HG02884 (cell line): ENCODE measurements at regions not wholly inside any gene's neighbourhood (a gene's known extent, or its start where the extent isn't known, plus 50 kb on each side); places are given as distances from the start of the nearest gene placed in this dataset.
"Not testable (repeated sequence)": the region's sequence is repeated elsewhere in the genome, so short reads cannot be mapped to it uniquely, and the experiment has no call there.

Experiments used
- ATAC-seq: cut with Tn5 transposase; IDR thresholded peaks from one replicate; pipeline ENCODE4 v1.9.1; 2021; ENCODE audit warnings: mild to moderate bottlenecking, moderate library complexity; ENCODE audit not compliant: unreplicated experiment

GRCh38 chr6:121682666-121683065 lies 247.2 kb downstream of the GJA1 start:
- ATAC-seq: no peak

GRCh38 chr6:121685806-121686205 lies 250.4 kb downstream of the GJA1 start:
- not testable (repeated sequence) for ATAC-seq

GRCh38 chr6:121686611-121687023 lies 251.2 kb downstream of the GJA1 start:
- no peak for ATAC-seq

- no peak for ATAC-seq
These were observed 253.5 kb downstream of the GJA1 start for GRCh38 chr6:121688974-121689373.

- ATAC-seq: no peak
These were observed 255.7 kb downstream of the GJA1 start for GRCh38 chr6:121691126-121691551.

- no peak for ATAC-seq
These were observed 258.9 kb downstream of the GJA1 start for GRCh38 chr6:121694389-121694788.

GRCh38 chr6:121694801-121695251 lies 259.4 kb downstream of the GJA1 start:
- ATAC-seq: no peak

GRCh38 chr6:121695329-121695728 lies 259.9 kb downstream of the GJA1 start:
- ATAC-seq: no peak

- no peak for ATAC-seq
These were observed 262.5 kb downstream of the GJA1 start for GRCh38 chr6:121697921-121698320.

- no peak for ATAC-seq
These were observed 263.2 kb downstream of the GJA1 start for GRCh38 chr6:121698617-121699016.

- ATAC-seq: not testable (repeated sequence)
These were observed 267.7 kb downstream of the GJA1 start for GRCh38 chr6:121703129-121703528.

- ATAC-seq: no peak
These were observed 276.0 kb downstream of the GJA1 start for GRCh38 chr6:121711472-121711871.

- no peak for ATAC-seq
These were observed 282.2 kb downstream of the GJA1 start for GRCh38 chr6:121717686-121718085.

- ATAC-seq: not testable (repeated sequence)
These were observed 285.4 kb downstream of the GJA1 start for GRCh38 chr6:121720867-121721266.

GRCh38 chr6:121723623-121724022 lies 288.2 kb downstream of the GJA1 start:
- ATAC-seq: no peak

GRCh38 chr6:121724576-121724975 lies 289.1 kb downstream of the GJA1 start:
- no peak for ATAC-seq

GRCh38 chr6:121726596-121726995 lies 291.1 kb downstream of the GJA1 start:
- ATAC-seq: no peak

GRCh38 chr6:121730616-121731015 lies 295.2 kb downstream of the GJA1 start:
- ATAC-seq: no peak

GRCh38 chr6:121731381-121731780 lies 295.9 kb downstream of the GJA1 start:
- ATAC-seq: no peak

- no peak for ATAC-seq
These were observed 297.2 kb downstream of the GJA1 start for GRCh38 chr6:121732641-121733040.

- no peak for ATAC-seq
These were observed 297.8 kb downstream of the GJA1 start for GRCh38 chr6:121733234-121733633.

GRCh38 chr6:121740188-121740587 lies 304.7 kb downstream of the GJA1 start:
- not testable (repeated sequence) for ATAC-seq

GRCh38 chr6:121743691-121744090 lies 308.2 kb downstream of the GJA1 start:
- no peak for ATAC-seq
